ENCODE measurements at regions not wholly inside any gene's neighbourhood (a gene's known extent, or its start where the extent isn't known, plus 50 kb on each side); places are given as distances from the start of the nearest gene placed in this dataset.

- TF ChIP-seq USF2 (IDR thresholded peaks at IDR 0.05; ENCODE audit: low read depth, low read length) (no peak), CTCF (conservative IDR thresholded peaks at IDR 0.05; ENCODE audit: low read depth, low read length) (no peak), MAZ (IDR thresholded peaks at IDR 0.05; ENCODE audit: borderline replicate concordance, low read depth, low read length) (no peak), POLR2A (IDR thresholded peaks at IDR 0.05; ENCODE audit: low read depth, low read length) (no peak), SMC3 (IDR thresholded peaks at IDR 0.05; ENCODE audit: low read depth, low read length) (no peak), RAD21 (IDR thresholded peaks at IDR 0.05; ENCODE audit: low read length) (no peak), NFE2L2 (IDR thresholded peaks at IDR 0.05; ENCODE audit: low read depth, low read length) (no peak), ELK1 (IDR thresholded peaks at IDR 0.05; ENCODE audit: borderline replicate concordance, low read depth, low read length) (no peak), RCOR1 (IDR thresholded peaks at IDR 0.05; ENCODE audit: insufficient replicate concordance, low read length) (no peak)
Observed at GRCh38 chr7:8988267-8988666, 554.9 kb downstream of the NXPH1 start.

Data from IMR-90 (cell line).